ENCODE measurements at regions not wholly inside any gene's neighbourhood (a gene's known extent, or its start where the extent isn't known, plus 50 kb on each side); places are given as distances from the start of the nearest gene placed in this dataset.

- Histone ChIP-seq H3K9ac (no peak overlapping the region), H3K9me3 (ENCODE audit: low read depth) (no peaks in the 10 kb centered on the region), H3K9me2 (ENCODE audit: insufficient read depth) (no peaks in the 10 kb centered on the region), H3K4me3 (no peak overlapping the region), H3K79me2 (ENCODE audit: insufficient read depth) (no peaks in the 10 kb centered on the region), H2AFZ (no peak overlapping the region), H3F3A (ENCODE audit: insufficient read depth) (no peaks in the 10 kb centered on the region), H3K4me1 (ENCODE audit: insufficient read depth) (no peaks in the 10 kb centered on the region), H4K20me1 (ENCODE audit: insufficient read depth) (no peaks in the 10 kb centered on the region), H3K27me3 (replicated peaks; ENCODE audit: insufficient read depth) (no peaks in the 10 kb centered on the region), H3K27ac (no peak overlapping the region), H3K36me3 (ENCODE audit: low read depth) (no peaks in the 10 kb centered on the region), H3K4me2 (ENCODE audit: unreplicated experiment) (no peak overlapping the region)
- no peak for TF ChIP-seq EZH2 (IDR thresholded peaks at IDR 0.05; ENCODE audit: insufficient read depth, poor library complexity, severe bottlenecking)
- TF ChIP-seq EZH2phosphoT487 (IDR thresholded peaks at IDR 0.05; ENCODE audit: insufficient read depth, low read depth), result no peak
- no peak for DNase-seq
- 27 to 34% methylated on average over 3 of the region's 3 CpGs for WGBS, 2 experiments (ENCODE audit: low coverage in 1 of 2, low lambda C conversion rate in 2 of 2, missing lambda C conversion rate in 2 of 2)
- in situ Hi-C loops (cut with MboI), result no loop called here
These were observed 1776.2 kb upstream of the SEL1L start for GRCh38 chr14:83309833-83310232.

DNA sequence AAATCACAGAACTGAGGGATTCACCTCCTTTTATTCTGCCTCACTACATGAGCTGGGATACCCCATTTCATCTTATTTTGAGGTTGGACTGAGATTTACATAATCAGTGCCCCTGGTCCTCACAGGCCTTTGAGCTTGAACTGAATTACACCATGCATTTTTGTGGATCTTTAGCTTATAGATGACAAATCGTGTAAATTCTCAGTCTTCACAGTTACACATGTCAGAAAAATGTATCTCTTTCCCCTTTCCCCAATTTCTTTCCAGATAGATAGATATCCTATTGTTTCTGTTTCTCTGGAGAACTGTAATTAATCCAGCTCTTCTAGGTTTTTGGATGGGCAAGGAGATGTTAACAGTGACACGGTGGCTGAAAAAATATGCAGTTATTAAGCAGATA, 1778.9 kb upstream of the SEL1L start:
- no peaks in the 10 kb centered on the region for H4K20me1 ChIP-seq (ENCODE audit: insufficient read depth)
- no peak for DNase-seq
- H3K4me2 ChIP-seq (ENCODE audit: unreplicated experiment), result no peak overlapping the region
- no peak overlapping the region for H3K9ac ChIP-seq
- no peak overlapping the region for H3K27ac ChIP-seq
- TF ChIP-seq EZH2 (IDR thresholded peaks at IDR 0.05; ENCODE audit: insufficient read depth, poor library complexity, severe bottlenecking) (no peak), EZH2phosphoT487 (IDR thresholded peaks at IDR 0.05; ENCODE audit: insufficient read depth, low read depth) (no peak)
- no peak overlapping the region for H3K4me3 ChIP-seq
- WGBS, 2 experiments (ENCODE audit: low coverage in 1 of 2, low lambda C conversion rate in 2 of 2, missing lambda C conversion rate in 2 of 2), result 37 to 38% methylated on average over 2 of the region's 2 CpGs
- no peaks in the 10 kb centered on the region for H3K9me3 ChIP-seq (ENCODE audit: low read depth)
- in situ Hi-C loops (cut with MboI), result no loop called here
- H3F3A ChIP-seq (ENCODE audit: insufficient read depth), result no peaks in the 10 kb centered on the region
- H3K79me2 ChIP-seq (ENCODE audit: insufficient read depth), result no peaks in the 10 kb centered on the region
- no peaks in the 10 kb centered on the region for H3K36me3 ChIP-seq (ENCODE audit: low read depth)
- no peak overlapping the region for H2AFZ ChIP-seq
- no peaks in the 10 kb centered on the region for H3K27me3 ChIP-seq (replicated peaks; ENCODE audit: insufficient read depth)
- H3K4me1 ChIP-seq (ENCODE audit: insufficient read depth), result no peaks in the 10 kb centered on the region
- no peaks in the 10 kb centered on the region for H3K9me2 ChIP-seq (ENCODE audit: insufficient read depth)

DNA sequence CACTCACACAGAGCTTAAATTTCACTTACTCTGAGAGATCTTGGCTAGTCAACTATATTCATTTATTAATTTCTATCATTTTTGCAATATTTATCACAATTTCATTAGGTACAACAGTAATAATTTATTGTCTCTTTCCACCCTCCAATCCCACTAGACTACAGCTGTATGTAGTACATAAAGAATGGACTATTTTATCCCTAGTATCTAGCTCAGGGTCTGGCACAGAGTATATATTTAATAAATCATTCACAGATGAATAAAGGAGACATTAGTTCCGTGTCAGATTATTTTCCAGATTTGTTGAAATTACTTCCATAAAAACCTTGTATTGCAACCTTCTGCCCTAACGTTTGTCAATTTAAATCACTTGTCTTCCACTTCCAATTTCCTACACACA, 1781.1 kb upstream of the SEL1L start:
- Histone ChIP-seq H3K27ac (no peak overlapping the region), H3F3A (ENCODE audit: insufficient read depth) (no peaks in the 10 kb centered on the region), H3K27me3 (replicated peaks; ENCODE audit: insufficient read depth) (no peaks in the 10 kb centered on the region), H3K9me2 (ENCODE audit: insufficient read depth) (no peaks in the 10 kb centered on the region), H3K9ac (no peak overlapping the region), H3K36me3 (ENCODE audit: low read depth) (no peaks in the 10 kb centered on the region), H3K79me2 (ENCODE audit: insufficient read depth) (no peaks in the 10 kb centered on the region), H4K20me1 (ENCODE audit: insufficient read depth) (no peaks in the 10 kb centered on the region), H2AFZ (no peak overlapping the region), H3K9me3 (ENCODE audit: low read depth) (no peaks in the 10 kb centered on the region), H3K4me3 (no peak overlapping the region), H3K4me2 (ENCODE audit: unreplicated experiment) (no peak overlapping the region), H3K4me1 (ENCODE audit: insufficient read depth) (no peaks in the 10 kb centered on the region)
- DNase-seq, result no peak
- WGBS, 2 experiments (ENCODE audit: low coverage in 1 of 2, low lambda C conversion rate in 2 of 2, missing lambda C conversion rate in 2 of 2), result 11% methylated on average over 2 of the region's 2 CpGs
- TF ChIP-seq EZH2 (IDR thresholded peaks at IDR 0.05; ENCODE audit: insufficient read depth, poor library complexity, severe bottlenecking), result no peak
- no peak for TF ChIP-seq EZH2phosphoT487 (IDR thresholded peaks at IDR 0.05; ENCODE audit: insufficient read depth, low read depth)
- in situ Hi-C loops (cut with MboI), result no loop called here

- Histone ChIP-seq H2AFZ (no peak overlapping the region), H3K4me2 (ENCODE audit: unreplicated experiment) (no peak overlapping the region), H4K20me1 (ENCODE audit: insufficient read depth) (no peaks in the 10 kb centered on the region), H3K9me3 (ENCODE audit: low read depth) (no peaks in the 10 kb centered on the region), H3K4me3 (no peak overlapping the region), H3K36me3 (ENCODE audit: low read depth) (no peaks in the 10 kb centered on the region), H3K79me2 (ENCODE audit: insufficient read depth) (no peaks in the 10 kb centered on the region), H3K4me1 (ENCODE audit: insufficient read depth) (no peaks in the 10 kb centered on the region), H3K9me2 (ENCODE audit: insufficient read depth) (no peaks in the 10 kb centered on the region), H3K27ac (no peak overlapping the region), H3K27me3 (replicated peaks; ENCODE audit: insufficient read depth) (no peaks in the 10 kb centered on the region), H3F3A (ENCODE audit: insufficient read depth) (no peaks in the 10 kb centered on the region), H3K9ac (no peak overlapping the region)
- WGBS, 2 experiments (ENCODE audit: low coverage in 1 of 2, low lambda C conversion rate in 2 of 2, missing lambda C conversion rate in 2 of 2), result 24 to 33% methylated on average over 1 of the region's 1 CpG
- in situ Hi-C loops (cut with MboI), result no loop called here
- TF ChIP-seq EZH2phosphoT487 (IDR thresholded peaks at IDR 0.05; ENCODE audit: insufficient read depth, low read depth), result no peak
- TF ChIP-seq EZH2 (IDR thresholded peaks at IDR 0.05; ENCODE audit: insufficient read depth, poor library complexity, severe bottlenecking), result no peak
- DNase-seq, result no peak
These were observed 1782.7 kb upstream of the SEL1L start for GRCh38 chr14:83316356-83316755.

- no peaks in the 10 kb centered on the region for H3F3A ChIP-seq (ENCODE audit: insufficient read depth)
- H3K4me2 ChIP-seq (ENCODE audit: unreplicated experiment), result no peak overlapping the region
- H3K4me1 ChIP-seq (ENCODE audit: insufficient read depth), result no peaks in the 10 kb centered on the region
- no peak overlapping the region for H2AFZ ChIP-seq
- no peak for TF ChIP-seq EZH2phosphoT487 (IDR thresholded peaks at IDR 0.05; ENCODE audit: insufficient read depth, low read depth)
- in situ Hi-C loops (cut with MboI), result no loop called here
- no peaks in the 10 kb centered on the region for H3K9me3 ChIP-seq (ENCODE audit: low read depth)
- no peak overlapping the region for H3K27ac ChIP-seq
- no peaks in the 10 kb centered on the region for H3K9me2 ChIP-seq (ENCODE audit: insufficient read depth)
- H3K36me3 ChIP-seq (ENCODE audit: low read depth), result no peaks in the 10 kb centered on the region
- H4K20me1 ChIP-seq (ENCODE audit: insufficient read depth), result no peaks in the 10 kb centered on the region
- no peaks in the 10 kb centered on the region for H3K79me2 ChIP-seq (ENCODE audit: insufficient read depth)
- H3K9ac ChIP-seq, result no peak overlapping the region
- DNase-seq, result no peak
- H3K27me3 ChIP-seq (replicated peaks; ENCODE audit: insufficient read depth), result no peaks in the 10 kb centered on the region
- no peak overlapping the region for H3K4me3 ChIP-seq
- WGBS, 2 experiments (ENCODE audit: low coverage in 1 of 2, low lambda C conversion rate in 2 of 2, missing lambda C conversion rate in 2 of 2), result 26 to 31% methylated on average over 2 of the region's 2 CpGs
These were observed 1787.2 kb upstream of the SEL1L start for GRCh38 chr14:83320837-83321236.
